ENCODE measurements at regions not wholly inside any gene's neighbourhood (a gene's known extent, or its start where the extent isn't known, plus 50 kb on each side); places are given as distances from the start of the nearest gene placed in this dataset.

GRCh38 chr13:80611310-80611709 lies 270.4 kb upstream of the SPRY2 start:
- TF ChIP-seq ZFX (IDR thresholded peaks at IDR 0.05) (no peak), CTCF (conservative IDR thresholded peaks at IDR 0.05) (no peak)
- no peak overlapping the region for H3K27ac ChIP-seq

GRCh38 chr13:80605716-80606115 lies 264.8 kb upstream of the SPRY2 start:
- TF ChIP-seq CTCF (conservative IDR thresholded peaks at IDR 0.05) = no peak
- no peak for TF ChIP-seq ZFX (IDR thresholded peaks at IDR 0.05)
- no peak overlapping the region for H3K27ac ChIP-seq

GRCh38 chr13:80605011-80605410 lies 264.1 kb upstream of the SPRY2 start:
- no peak overlapping the region for H3K27ac ChIP-seq
- TF ChIP-seq ZFX (IDR thresholded peaks at IDR 0.05) (no peak), CTCF (conservative IDR thresholded peaks at IDR 0.05) (no peak)

- no peak for TF ChIP-seq ZFX (IDR thresholded peaks at IDR 0.05)
- no peak for TF ChIP-seq CTCF (conservative IDR thresholded peaks at IDR 0.05)
- H3K27ac ChIP-seq = no peak overlapping the region
These were observed 263.2 kb upstream of the SPRY2 start for GRCh38 chr13:80604098-80604497.

GRCh38 chr13:80603351-80603750 lies 262.4 kb upstream of the SPRY2 start:
- no peak overlapping the region for H3K27ac ChIP-seq
- TF ChIP-seq CTCF (conservative IDR thresholded peaks at IDR 0.05) = no peak

GRCh38 chr13:80599765-80600164 lies 258.8 kb upstream of the SPRY2 start:
- no peak for TF ChIP-seq CTCF (conservative IDR thresholded peaks at IDR 0.05)
- no peak for TF ChIP-seq ZFX (IDR thresholded peaks at IDR 0.05)
- no peak overlapping the region for H3K27ac ChIP-seq

- TF ChIP-seq ZFX (IDR thresholded peaks at IDR 0.05) (no peak), CTCF (conservative IDR thresholded peaks at IDR 0.05) (no peak)
- H3K27ac ChIP-seq = no peak overlapping the region
These were observed 257.3 kb upstream of the SPRY2 start for GRCh38 chr13:80598189-80598588.
